NCI-H510A (cell line): ENCODE measurements at regions not wholly inside any gene's neighbourhood (a gene's known extent, or its start where the extent isn't known, plus 50 kb on each side); places are given as distances from the start of the nearest gene placed in this dataset.
A peak's percentile ranks its signal among the peaks of the same experiment; 100 is the strongest.
"Not testable (repeated sequence)": the region's sequence is repeated elsewhere in the genome, so short reads cannot be mapped to it uniquely, and the experiment has no call there.

Experiments
- DNase-seq: peaks from one replicate; lab custom pipeline; 2025; lab: John Stamatoyannopoulos, UW

DNA sequence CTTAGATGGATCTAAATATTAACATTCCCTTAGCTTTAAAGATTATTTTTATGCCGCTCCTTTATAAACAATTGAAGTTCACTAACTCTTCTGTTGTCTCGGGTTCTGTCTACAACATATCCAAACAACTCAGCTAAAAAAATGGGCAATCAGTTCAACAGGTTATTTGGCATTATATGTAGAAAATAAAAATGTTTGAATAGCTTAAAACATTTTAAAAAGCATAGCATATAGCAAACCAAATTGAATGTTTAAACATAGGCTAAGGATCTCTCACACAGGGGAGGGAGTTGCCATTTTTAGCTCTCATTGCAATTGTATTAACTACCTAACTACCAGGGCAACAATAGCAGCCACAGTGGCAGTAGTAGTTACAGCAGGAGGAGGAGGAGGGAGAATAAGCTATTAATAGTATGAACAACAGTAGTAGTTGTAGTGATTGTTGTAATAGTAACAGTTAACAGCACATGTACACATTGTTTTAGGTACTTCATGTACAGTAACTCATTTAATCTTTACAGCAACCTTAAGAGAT, 404.2 kb downstream of the KCNRG start:
- DNase-seq = no peak

- no peak for DNase-seq
These were observed 404.7 kb downstream of the KCNRG start for GRCh38 chr13:50419896-50420295.

DNA sequence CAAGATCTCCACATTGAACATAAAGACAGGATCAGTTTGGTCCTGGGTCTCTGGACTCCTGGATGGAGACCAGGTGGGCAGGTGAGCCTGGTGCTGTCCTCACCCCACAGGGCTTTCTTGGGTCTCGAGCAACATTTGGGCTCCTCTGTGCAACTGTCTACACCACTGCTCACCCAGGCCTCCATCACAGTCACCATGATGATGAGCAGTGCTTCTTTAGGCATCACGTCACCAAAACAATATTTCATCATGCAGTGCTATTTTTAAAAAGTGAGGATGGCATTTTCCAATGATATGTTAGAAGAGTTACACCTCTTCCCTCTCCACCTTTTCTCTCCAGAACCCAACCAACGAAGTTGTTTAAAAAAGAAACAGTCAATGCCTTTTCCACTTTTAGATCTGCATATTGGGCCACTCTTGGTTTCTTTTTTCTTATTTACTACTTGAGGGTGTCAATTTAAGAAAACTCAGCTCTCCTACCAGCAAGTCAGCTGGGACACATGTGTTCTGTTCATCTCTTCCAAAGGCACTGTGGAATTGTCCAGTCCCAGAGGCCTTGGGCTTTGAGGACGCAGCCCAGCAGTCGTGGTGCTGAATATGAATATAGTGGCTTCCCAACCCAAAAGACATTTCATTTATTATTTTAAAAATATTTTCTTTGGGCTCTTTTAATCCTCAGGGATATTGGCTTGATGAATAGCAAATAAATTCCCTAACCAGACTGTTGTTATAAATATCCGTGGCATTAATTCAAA, 405.7 kb downstream of the KCNRG start:
- DNase-seq = no peak

- no peak for DNase-seq
These were observed 406.4 kb downstream of the KCNRG start for GRCh38 chr13:50421473-50422130.

GRCh38 chr13:50422181-50423148, 407.2 kb downstream of the KCNRG start:
- no peak for DNase-seq

DNA sequence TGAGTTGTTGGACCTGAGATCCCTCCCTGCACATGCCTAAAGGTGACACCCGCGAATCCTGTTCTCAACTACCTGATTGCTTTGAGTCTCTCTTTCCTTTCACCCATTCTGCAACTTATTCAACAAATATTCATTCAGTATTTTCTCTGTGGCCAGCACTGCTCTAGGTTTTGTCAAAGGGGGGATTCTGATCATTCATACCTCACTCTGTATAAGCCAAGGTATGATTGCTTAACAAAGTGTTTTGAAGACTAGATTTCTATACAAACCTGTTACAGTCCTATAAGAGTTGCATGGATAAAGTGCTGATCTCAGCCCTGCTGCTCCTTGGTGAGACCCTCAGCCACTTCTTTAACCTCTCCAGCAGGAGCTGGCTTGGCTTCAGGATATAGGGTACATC, 409.7 kb downstream of the KCNRG start:
- DNase-seq = no peak

DNA sequence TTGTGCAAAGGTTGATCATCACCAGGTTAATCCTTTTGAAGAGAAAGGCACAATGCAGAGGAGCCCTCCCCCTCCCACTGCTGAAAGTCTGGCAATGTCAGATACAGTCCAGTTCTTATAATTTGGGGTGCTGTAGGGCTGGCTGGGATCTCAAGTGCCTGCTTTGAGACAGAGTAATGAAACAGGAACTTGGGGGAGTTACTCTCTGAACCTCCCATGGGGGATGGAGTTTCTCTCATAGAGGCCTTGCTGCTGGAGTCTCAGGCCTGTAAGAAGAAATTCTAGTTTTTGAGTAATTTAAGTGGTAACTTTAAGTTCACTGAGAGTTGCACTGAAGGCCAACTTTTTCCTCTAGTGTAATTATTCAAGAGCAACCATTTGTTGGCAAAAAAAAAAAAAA, 410.5 kb downstream of the KCNRG start:
- no peak for DNase-seq

DNA sequence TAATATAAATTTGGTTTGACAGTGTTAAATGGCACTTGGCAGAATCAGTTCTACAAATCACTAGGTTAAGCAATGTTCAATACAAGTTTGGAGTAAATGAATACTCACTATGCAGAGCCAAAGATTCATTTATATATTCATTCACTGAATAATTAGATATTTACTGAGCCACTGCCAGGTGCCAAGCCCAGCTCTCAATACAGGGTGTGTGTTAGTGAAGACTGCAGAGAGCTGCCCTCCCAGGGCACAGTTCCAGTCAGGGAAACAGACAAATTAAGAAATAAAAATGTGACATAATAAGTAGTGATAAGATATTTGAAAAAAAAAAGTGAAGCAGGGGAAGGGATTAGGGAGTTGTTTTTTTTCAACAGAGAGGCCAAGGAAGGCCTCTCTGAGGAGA, 411.7 kb downstream of the KCNRG start:
- no peak for DNase-seq

DNA sequence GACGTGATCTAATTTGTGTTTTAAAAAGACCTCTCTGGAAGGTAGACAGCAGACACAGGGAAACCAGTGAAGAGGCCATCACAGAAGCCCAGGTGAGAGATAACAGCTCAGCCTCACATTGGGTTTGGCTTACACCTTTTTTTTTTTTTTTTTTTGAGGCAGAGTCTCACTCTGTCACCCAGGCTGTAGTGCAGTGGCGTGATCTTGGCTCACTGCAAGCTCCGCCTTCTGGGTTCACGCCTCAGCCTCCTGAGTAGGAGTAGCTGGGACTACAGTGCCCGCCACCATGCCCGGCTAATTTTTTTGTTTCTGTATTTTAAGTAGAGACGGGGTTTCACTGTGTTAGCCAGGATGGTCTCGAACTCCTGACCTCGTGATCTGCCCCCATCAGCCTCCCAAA, 412.3 kb downstream of the KCNRG start:
- DNase-seq = not testable (repeated sequence)

DNA sequence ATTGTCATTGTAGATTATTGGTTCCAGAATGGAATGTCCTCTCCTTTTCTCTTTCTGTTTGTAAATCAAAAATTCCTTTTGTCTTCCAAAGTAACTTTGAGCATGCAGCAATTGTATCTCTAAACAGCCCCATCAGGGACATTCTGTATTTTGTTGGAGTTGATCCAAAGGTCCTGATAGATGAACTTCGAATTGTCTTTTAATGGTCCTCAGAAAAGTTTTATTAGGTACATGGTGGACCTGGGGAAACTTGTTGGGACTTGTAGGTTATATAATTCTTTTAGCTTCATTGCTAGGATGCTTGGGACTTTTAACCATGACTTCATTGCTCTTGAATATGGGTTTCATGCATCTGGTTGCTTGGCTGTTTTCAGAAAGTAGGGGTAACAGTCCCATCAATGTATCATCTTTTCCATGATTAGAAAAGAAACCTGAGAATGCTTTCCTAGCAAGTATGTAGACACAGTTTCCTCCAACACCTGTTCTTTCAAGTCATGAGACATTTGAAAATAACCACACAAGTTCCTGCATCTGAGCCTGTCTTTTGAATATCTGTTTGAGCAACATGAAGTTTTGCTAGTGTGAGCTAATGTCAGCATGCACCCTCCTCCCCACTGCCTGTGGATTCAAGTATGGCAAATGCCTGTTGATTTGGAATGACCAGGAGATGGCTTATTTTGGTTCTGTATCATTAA, 413.1 kb downstream of the KCNRG start:
- no peak for DNase-seq

DNA sequence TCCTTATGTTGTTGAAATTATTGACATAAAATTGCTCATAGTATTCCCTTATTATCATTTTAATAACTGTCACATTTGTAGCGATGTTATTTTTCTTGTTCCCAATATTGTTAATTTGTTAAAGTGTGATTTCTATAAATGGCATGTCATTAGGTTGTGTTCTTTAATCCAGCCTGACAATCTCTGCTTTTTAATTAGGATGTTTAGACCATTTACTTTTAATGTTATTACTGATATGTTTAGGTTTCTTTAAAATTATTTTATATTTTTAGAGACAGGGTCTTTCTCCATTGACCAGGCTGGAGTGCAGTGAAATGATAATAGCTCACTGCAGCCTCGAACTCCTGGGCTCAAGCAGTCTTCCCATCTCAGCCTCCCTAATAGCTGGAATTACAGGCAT, 408.5 kb downstream of the DLEU7 start:
- no peak for DNase-seq

DNA sequence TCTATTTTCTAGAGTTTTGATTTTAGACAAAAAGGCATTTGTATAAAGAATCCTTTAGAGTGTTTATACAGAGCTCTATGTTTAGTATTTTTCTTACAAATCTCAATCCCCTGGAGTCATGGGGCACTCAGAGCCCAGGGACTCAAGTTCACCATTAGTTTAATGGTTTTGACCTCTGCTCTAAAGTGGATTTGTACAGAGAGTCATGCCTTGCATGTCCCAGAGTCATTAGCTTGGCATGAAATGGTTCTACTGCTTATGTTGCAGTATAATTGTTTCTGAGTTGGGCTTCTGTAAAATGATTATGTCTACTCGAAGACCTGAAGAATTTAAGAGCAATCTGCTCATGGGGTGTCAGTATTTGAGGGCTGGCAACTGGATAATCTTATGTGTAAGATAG, 406.2 kb downstream of the DLEU7 start:
- DNase-seq = no peak

- DNase-seq = no peak
These were observed 405.1 kb downstream of the DLEU7 start for GRCh38 chr13:50438351-50438750.

GRCh38 chr13:50441130-50441529, 402.4 kb downstream of the DLEU7 start:
- DNase-seq = no peak

DNA sequence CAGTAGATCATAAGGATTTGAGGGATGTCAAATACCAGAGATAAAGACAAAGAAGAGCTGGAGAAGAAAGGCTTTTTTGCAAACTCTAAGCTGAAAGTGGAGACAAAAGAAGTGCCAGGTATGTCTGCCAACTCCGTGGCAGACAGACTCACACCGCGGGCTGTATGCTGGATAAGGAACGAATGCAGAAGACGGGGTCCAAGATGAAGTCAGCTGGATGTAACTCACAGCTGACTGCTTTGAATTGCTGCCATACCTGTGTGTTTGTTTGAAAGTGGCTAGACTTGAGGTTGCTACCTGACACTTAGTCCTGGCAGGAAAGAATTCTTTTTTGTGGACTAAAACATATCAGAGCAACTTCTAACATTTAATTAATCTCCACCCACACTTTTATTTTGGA, 398.8 kb downstream of the DLEU7 start:
- DNase-seq = no peak

GRCh38 chr13:50446611-50447010, 396.9 kb downstream of the DLEU7 start:
- DNase-seq = no peak

GRCh38 chr13:50448535-50448998, 394.9 kb downstream of the DLEU7 start:
- DNase-seq = peak; percentile 8

DNA sequence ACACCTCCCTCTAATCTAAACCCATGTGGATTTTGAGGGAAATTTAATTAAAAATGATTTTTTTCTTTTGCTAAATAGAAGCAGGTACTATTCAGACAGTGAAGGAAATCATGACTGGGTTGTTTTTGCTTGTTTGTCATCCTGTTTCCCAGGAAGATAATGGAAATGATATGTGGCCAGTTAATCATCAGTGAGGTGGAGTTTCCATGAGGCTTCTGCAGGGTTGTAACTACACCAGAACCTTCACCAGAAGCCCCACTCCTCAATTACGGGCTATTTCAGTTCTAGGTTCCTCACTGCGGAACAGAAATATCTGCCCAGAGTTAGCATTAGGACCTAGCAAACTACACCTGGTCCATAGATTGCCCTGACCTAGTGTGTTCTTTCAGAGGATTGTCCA, 394.0 kb downstream of the DLEU7 start:
- no peak for DNase-seq

DNA sequence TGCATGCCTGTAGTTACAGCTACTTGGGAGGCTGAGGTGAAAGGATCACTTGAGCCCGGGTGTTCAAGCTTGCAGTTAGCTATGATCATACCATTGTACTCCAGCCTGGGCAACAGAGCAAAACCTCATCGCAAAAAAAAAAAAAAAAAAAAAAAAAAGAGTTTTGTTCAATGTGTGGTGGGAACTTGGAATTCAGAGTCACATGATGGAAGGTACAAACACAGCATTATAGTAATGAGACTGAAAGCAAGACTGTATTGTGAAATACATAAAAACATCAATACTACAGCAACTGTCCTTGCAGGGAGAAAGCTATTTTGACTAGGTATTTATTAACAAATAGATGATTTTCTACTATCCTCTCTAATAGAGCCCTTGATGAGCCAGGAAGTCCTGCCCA, 393.2 kb downstream of the DLEU7 start:
- no peak for DNase-seq

DNA sequence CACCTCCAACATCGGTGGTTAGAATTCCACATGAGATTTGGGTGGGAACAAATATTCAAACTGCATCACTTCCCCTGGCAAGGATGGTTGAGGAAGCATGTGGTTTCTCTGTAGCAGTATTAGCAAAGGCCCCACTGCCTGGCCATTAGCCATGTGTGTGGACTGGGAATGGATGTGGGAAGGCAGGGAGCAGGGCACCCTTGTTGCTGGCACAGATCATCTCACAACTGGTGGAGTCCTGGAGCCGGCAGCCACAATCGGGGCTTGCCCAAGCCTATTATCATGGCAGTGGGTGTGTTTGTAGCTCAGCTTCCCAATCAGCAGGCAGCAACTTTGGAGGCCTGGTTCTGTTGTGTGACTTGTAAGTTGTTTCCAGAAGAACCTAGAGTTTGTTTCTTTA, 391.9 kb downstream of the DLEU7 start:
- DNase-seq = no peak

DNA sequence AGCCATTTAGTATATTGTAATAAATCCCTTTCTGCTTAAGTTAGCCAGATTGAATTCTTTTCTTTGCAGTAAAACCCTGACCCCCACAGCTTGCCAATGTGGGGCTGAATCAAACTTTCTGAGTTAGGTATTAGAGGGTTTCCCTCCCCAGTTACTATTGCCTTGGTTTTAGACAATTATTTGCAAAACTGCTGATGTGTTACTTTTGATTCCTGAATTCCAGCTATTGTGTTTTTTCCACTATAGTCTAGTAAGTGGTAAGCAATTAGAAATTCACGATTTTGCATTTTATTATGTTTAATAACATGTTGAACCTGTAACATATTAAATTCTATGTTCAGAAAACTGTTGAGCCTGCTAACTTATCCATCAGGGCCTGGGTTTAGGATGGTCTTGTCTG, 391.5 kb downstream of the DLEU7 start:
- no peak for DNase-seq

DNA sequence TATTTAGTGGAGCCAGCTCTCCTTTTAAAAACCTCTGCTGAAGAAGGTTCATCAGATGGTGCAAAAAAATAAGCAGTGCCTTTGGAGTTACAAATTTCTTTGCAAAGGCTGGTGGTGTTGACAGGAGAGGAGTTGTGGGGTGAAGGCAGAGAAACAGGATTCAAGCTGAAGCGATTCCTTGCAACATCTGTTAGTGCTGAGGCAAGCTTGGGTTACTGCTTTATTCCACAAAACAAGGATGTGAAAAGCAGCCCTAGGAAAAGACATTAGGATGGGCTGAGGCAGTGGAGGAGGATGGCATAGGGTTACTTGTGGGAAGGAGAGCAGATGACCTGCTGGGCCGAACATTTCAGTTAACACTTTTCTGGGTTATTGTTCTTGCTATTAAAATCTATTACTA, 390.7 kb downstream of the DLEU7 start:
- no peak for DNase-seq
